ENCODE measurements at regions not wholly inside any gene's neighbourhood (a gene's known extent, or its start where the extent isn't known, plus 50 kb on each side); places are given as distances from the start of the nearest gene placed in this dataset.

GRCh38 chr4:154013576-154013975 lies 224.7 kb upstream of the SFRP2 start:
- in situ Hi-C loops (cut with MboI; ENCODE audit: low sequenced_read_pairs, unreplicated experiment) = no loop called here
- DNase-seq (ENCODE audit: low spot score) = no peak
- TF ChIP-seq, protein P1, sequence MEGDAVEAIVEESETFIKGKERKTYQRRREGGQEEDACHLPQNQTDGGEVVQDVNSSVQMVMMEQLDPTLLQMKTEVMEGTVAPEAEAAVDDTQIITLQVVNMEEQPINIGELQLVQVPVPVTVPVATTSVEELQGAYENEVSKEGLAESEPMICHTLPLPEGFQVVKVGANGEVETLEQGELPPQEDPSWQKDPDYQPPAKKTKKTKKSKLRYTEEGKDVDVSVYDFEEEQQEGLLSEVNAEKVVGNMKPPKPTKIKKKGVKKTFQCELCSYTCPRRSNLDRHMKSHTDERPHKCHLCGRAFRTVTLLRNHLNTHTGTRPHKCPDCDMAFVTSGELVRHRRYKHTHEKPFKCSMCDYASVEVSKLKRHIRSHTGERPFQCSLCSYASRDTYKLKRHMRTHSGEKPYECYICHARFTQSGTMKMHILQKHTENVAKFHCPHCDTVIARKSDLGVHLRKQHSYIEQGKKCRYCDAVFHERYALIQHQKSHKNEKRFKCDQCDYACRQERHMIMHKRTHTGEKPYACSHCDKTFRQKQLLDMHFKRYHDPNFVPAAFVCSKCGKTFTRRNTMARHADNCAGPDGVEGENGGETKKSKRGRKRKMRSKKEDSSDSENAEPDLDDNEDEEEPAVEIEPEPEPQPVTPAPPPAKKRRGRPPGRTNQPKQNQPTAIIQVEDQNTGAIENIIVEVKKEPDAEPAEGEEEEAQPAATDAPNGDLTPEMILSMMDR (IDR thresholded peaks at IDR 0.05; ENCODE audit: borderline replicate concordance, control extremely low read depth, extremely low read depth, insufficient read depth, missing control alignments) = no peak

DNA sequence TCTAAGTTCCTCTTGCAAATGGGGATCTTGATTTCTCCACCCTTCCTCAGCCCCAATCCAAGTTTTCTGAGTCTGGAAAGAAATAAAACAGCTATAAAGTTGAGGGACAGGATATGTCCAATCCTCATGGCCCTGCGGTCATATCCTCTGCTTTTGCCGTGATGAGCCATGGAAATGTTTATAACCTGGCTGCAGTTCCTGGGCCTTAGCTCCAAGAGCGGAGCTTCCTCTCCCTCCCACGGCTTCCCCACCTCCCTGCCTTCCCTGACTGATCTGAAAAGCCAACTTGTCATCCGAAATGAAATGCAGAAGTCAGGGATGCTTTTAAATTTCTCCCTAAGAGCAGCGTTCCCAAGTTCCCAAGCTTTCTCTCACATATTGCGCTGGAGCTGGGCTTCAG lies 221.5 kb upstream of the SFRP2 start:
- in situ Hi-C loops (cut with MboI; ENCODE audit: low sequenced_read_pairs, unreplicated experiment) = no loop called here
- DNase-seq (ENCODE audit: low spot score) = no peak
- TF ChIP-seq, protein P1 (IDR thresholded peaks at IDR 0.05; ENCODE audit: borderline replicate concordance, control extremely low read depth, extremely low read depth, insufficient read depth, missing control alignments) = no peak

GRCh38 chr4:154009788-154010187 lies 220.9 kb upstream of the SFRP2 start:
- TF ChIP-seq, protein P1 (IDR thresholded peaks at IDR 0.05; ENCODE audit: borderline replicate concordance, control extremely low read depth, extremely low read depth, insufficient read depth, missing control alignments) = no peak
- DNase-seq (ENCODE audit: low spot score) = no peak
- in situ Hi-C loops (cut with MboI; ENCODE audit: low sequenced_read_pairs, unreplicated experiment) = no loop called here

- TF ChIP-seq, protein P1 (IDR thresholded peaks at IDR 0.05; ENCODE audit: borderline replicate concordance, control extremely low read depth, extremely low read depth, insufficient read depth, missing control alignments) = no peak
- in situ Hi-C loops (cut with MboI; ENCODE audit: low sequenced_read_pairs, unreplicated experiment) = no loop called here
- no peak for DNase-seq (ENCODE audit: low spot score)
Measured at GRCh38 chr4:154009191-154009590, 220.3 kb upstream of the SFRP2 start.

DNA sequence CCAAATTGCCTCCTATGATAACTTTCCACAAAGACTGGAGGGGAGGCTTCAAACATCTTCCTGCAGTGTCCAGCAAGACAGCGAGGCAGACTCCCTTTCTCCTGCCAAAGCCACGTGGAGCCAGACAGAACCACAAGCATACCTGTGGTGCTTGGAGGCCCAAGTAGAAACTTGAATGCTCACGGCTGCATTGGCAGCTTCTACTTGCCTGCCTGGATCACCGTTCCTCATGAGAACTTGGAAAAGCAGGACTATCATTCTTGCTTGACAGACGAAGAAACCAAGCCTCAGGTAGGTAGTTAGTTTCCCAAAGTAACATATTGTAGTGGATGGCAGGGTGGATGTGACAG lies 216.3 kb upstream of the SFRP2 start:
- TF ChIP-seq, protein P1 (IDR thresholded peaks at IDR 0.05; ENCODE audit: borderline replicate concordance, control extremely low read depth, extremely low read depth, insufficient read depth, missing control alignments) = no peak
- DNase-seq (ENCODE audit: low spot score) = no peak
- in situ Hi-C loops (cut with MboI; ENCODE audit: low sequenced_read_pairs, unreplicated experiment) = no loop called here

DNA sequence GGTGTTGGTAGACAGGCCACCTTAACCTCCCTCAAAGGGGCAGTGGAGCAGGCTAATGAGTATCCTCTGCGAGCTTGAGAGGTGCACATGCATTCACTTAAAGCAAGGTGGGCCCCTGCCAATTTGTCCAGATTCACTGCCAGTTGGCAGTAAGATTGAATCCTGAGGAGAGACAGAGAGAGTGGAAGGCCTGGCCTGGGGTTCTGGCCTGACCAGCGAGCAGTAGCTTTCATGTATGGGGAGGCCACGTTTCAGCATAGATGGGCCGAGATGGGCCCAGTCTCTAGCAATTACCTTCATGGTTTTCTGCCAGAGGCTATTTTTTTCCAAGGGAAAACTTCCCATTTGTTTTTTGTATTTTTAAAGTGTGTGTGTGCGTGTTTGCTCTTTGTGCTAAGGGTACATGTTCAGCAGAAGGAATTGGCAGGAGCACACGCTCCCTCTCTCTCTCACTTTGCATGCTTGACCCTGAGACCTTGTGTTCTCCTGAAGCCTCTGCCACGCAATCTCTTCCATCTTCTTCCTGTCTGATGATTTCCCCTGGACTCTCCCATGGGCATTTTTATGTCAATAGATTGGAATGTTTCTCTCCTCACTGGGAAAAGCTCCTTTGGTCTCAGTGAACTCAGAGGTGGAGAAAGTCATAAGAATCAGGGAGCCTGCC lies 215.8 kb upstream of the SFRP2 start:
- DNase-seq (ENCODE audit: low spot score) = no peak
- TF ChIP-seq, protein P1 (IDR thresholded peaks at IDR 0.05; ENCODE audit: borderline replicate concordance, control extremely low read depth, extremely low read depth, insufficient read depth, missing control alignments) = no peak
- in situ Hi-C loops (cut with MboI; ENCODE audit: low sequenced_read_pairs, unreplicated experiment) = no loop called here

All from GM13976 (cell line).